SK-N-SH (cell line): ENCODE measurements at regions not wholly inside any gene's neighbourhood (a gene's known extent, or its start where the extent isn't known, plus 50 kb on each side); places are given as distances from the start of the nearest gene placed in this dataset.

ENCODE experiments used
- EZH2phosphoT487 ChIP-seq: fragments of 200-600 bp; sonication (generic); IDR thresholded peaks from 2 replicates; pipeline ENCODE4 v1.6.1; 2017; ENCODE audit warnings: low read depth, mixed run types, mild to moderate bottlenecking, antibody characterized with exemption, moderate library complexity, borderline replicate concordance
- TF ChIP-seq, protein P1 (sequence below): fragments of 200-600 bp; sonication (generic); IDR thresholded peaks from 2 replicates; pipeline ENCODE4 v1.6.1; 2017; ENCODE audit warnings: antibody characterized with exemption, mild to moderate bottlenecking, moderate library complexity

DNA sequence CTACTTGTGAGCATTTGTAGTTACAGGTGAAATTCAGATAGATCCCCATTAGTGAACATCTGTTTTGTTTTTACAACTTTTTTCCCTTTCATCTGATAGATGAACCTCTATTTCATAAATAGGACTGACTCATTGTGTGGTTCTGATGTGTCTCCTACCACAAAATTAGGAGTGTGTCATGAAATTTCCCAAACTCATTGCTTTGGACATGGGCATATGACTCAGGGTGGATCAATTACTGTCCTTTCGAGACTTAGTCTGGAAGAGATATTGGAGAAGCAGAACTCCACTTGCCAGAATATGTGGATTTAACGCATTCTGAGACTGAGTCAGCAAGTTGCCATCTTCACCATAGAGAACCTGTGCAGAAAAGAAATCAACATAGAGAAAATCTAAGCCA is 53.5 kb upstream of the PCDH10 start:
- TF ChIP-seq, protein P1, sequence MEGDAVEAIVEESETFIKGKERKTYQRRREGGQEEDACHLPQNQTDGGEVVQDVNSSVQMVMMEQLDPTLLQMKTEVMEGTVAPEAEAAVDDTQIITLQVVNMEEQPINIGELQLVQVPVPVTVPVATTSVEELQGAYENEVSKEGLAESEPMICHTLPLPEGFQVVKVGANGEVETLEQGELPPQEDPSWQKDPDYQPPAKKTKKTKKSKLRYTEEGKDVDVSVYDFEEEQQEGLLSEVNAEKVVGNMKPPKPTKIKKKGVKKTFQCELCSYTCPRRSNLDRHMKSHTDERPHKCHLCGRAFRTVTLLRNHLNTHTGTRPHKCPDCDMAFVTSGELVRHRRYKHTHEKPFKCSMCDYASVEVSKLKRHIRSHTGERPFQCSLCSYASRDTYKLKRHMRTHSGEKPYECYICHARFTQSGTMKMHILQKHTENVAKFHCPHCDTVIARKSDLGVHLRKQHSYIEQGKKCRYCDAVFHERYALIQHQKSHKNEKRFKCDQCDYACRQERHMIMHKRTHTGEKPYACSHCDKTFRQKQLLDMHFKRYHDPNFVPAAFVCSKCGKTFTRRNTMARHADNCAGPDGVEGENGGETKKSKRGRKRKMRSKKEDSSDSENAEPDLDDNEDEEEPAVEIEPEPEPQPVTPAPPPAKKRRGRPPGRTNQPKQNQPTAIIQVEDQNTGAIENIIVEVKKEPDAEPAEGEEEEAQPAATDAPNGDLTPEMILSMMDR = no peak
- no peak for TF ChIP-seq EZH2phosphoT487
